ENCODE measurements at regions not wholly inside any gene's neighbourhood (a gene's known extent, or its start where the extent isn't known, plus 50 kb on each side); places are given as distances from the start of the nearest gene placed in this dataset.

- TF ChIP-seq, protein P1, sequence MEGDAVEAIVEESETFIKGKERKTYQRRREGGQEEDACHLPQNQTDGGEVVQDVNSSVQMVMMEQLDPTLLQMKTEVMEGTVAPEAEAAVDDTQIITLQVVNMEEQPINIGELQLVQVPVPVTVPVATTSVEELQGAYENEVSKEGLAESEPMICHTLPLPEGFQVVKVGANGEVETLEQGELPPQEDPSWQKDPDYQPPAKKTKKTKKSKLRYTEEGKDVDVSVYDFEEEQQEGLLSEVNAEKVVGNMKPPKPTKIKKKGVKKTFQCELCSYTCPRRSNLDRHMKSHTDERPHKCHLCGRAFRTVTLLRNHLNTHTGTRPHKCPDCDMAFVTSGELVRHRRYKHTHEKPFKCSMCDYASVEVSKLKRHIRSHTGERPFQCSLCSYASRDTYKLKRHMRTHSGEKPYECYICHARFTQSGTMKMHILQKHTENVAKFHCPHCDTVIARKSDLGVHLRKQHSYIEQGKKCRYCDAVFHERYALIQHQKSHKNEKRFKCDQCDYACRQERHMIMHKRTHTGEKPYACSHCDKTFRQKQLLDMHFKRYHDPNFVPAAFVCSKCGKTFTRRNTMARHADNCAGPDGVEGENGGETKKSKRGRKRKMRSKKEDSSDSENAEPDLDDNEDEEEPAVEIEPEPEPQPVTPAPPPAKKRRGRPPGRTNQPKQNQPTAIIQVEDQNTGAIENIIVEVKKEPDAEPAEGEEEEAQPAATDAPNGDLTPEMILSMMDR (IDR thresholded peaks at IDR 0.05; ENCODE audit: control extremely low read depth, extremely low read depth), result no peak
- peak overlapping the region in 1 of 2 donors; percentile 42 for H3K27ac ChIP-seq (ENCODE audit: low read depth in 1 of 2, low read length in 1 of 2)
- H3K27me3 ChIP-seq (ENCODE audit: control insufficient read depth in 3 of 3, insufficient read depth in 3 of 3, low read length in 2 of 3), result peaks cover 0 to 3% (median 0%) of the 10 kb centered on the region in 3 donors
- DNase-seq (peak; percentile 12 to 66 (median 44)), ATAC-seq (ENCODE audit: insufficient read depth, low FRiP score) (peak; percentile 62)
- H3K9me3 ChIP-seq (ENCODE audit: control insufficient read depth in 4 of 4, insufficient read depth in 3 of 4, low read length in 3 of 4), result peaks cover 0 to 2% (median 0%) of the 10 kb centered on the region in 4 donors
- H3K9ac ChIP-seq (ENCODE audit: insufficient read depth in 1 of 2, low read length in 2 of 2), result no peak overlapping the region
- peaks cover 0 to 9% (median 0%) of the 10 kb centered on the region in 5 donors for H3K4me1 ChIP-seq (ENCODE audit: control insufficient read depth in 5 of 5, insufficient read depth in 5 of 5, low read length in 5 of 5)
- H3K36me3 ChIP-seq (ENCODE audit: control insufficient read depth in 4 of 4, insufficient read depth in 4 of 4, low read length in 4 of 4), result no peaks in the 10 kb centered on the region
- WGBS, 2 donors, result 47 to 52% methylated on average over 13 of the region's 13 CpGs
- H3K4me3 ChIP-seq, result no peak overlapping the region
These were observed 143.1 kb downstream of the CDH26 start for GRCh38 chr20:60101201-60101890.

DNA sequence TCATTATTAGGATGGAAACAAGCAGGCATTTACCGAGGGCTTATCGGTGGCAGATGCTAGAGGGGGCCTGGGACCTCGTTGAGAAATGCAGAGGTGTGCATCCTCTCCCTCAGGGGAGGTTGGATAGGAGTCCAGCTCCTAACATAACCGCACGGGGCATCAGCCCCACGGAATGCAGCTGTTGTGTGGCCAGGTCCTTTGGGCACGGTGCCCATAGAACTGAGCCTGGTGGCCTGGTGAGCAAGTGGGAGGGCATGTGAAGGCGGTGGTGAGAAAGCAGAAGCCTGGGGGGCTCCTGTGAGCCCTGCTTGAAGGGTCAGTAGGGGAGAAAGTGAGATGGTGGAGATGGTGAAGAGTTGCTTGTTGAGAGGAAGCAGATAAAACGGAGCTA lies 143.7 kb downstream of the CDH26 start:
- ATAC-seq (ENCODE audit: insufficient read depth, low FRiP score), result no peak
- Histone ChIP-seq H3K27ac (ENCODE audit: low read depth in 1 of 2, low read length in 1 of 2) (peak overlapping the region in 1 of 2 donors; percentile 13), H3K4me3 (no peak overlapping the region), H3K4me1 (ENCODE audit: control insufficient read depth in 5 of 5, insufficient read depth in 5 of 5, low read length in 5 of 5) (peaks cover 0 to 9% (median 0%) of the 10 kb centered on the region in 5 donors), H3K27me3 (ENCODE audit: control insufficient read depth in 3 of 3, insufficient read depth in 3 of 3, low read length in 2 of 3) (peaks cover 0 to 3% (median 0%) of the 10 kb centered on the region in 3 donors), H3K36me3 (ENCODE audit: control insufficient read depth in 4 of 4, insufficient read depth in 4 of 4, low read length in 4 of 4) (no peaks in the 10 kb centered on the region), H3K9ac (ENCODE audit: insufficient read depth in 1 of 2, low read length in 2 of 2) (no peak overlapping the region), H3K9me3 (ENCODE audit: control insufficient read depth in 4 of 4, insufficient read depth in 3 of 4, low read length in 3 of 4) (peaks cover 0 to 2% (median 0%) of the 10 kb centered on the region in 4 donors)
- TF ChIP-seq, protein P1 (IDR thresholded peaks at IDR 0.05; ENCODE audit: control extremely low read depth, extremely low read depth), result no peak
- 67 to 72% methylated on average over 9 of the region's 9 CpGs for WGBS, 2 donors
- peak in 1 of 3 donors; percentile 23 for DNase-seq

DNA sequence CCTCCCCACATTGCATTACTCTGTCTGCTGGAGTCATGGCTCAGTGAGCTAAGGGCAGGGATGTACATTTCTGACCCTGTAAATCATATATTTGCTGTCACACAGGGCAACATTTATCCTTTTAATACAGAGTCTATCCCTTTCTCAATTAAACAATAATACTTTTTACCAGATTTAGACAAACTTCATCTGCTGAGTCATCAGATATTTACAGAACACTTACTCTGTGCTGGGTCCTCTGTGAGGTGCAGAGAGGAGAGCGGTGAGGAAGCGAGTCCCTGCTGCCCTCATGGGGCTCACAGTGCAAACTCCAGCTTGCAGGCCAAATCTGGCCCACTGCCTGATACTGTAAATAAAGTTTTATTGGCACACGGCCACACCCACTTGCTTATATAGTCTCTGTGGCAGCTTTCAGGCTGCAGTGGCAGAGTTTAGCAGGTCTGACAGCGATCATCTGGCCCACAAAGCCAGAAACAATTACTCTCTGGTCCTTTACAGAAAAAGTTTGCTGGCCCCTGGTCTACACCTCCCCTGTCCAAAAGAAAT lies 144.5 kb downstream of the CDH26 start:
- Histone ChIP-seq H3K4me3 (no peak overlapping the region), H3K36me3 (ENCODE audit: control insufficient read depth in 4 of 4, insufficient read depth in 4 of 4, low read length in 4 of 4) (no peaks in the 10 kb centered on the region), H3K9ac (ENCODE audit: insufficient read depth in 1 of 2, low read length in 2 of 2) (no peak overlapping the region), H3K27ac (ENCODE audit: low read depth in 1 of 2, low read length in 1 of 2) (no peak overlapping the region), H3K27me3 (ENCODE audit: control insufficient read depth in 3 of 3, insufficient read depth in 3 of 3, low read length in 2 of 3) (peaks cover 0 to 3% (median 0%) of the 10 kb centered on the region in 3 donors), H3K9me3 (ENCODE audit: control insufficient read depth in 4 of 4, insufficient read depth in 3 of 4, low read length in 3 of 4) (peaks cover 0 to 2% (median 0%) of the 10 kb centered on the region in 4 donors), H3K4me1 (ENCODE audit: control insufficient read depth in 5 of 5, insufficient read depth in 5 of 5, low read length in 5 of 5) (peaks cover 0 to 9% (median 0%) of the 10 kb centered on the region in 5 donors)
- WGBS, 2 donors, result 94 to 96% methylated on average over 4 of the region's 4 CpGs
- TF ChIP-seq, protein P1 (IDR thresholded peaks at IDR 0.05; ENCODE audit: control extremely low read depth, extremely low read depth), result no peak
- DNase-seq (no peak), ATAC-seq (ENCODE audit: insufficient read depth, low FRiP score) (no peak)

All from lung (tissue), 11 donors.